IMR-90 (cell line): ENCODE measurements at regions not wholly inside any gene's neighbourhood (a gene's known extent, or its start where the extent isn't known, plus 50 kb on each side); places are given as distances from the start of the nearest gene placed in this dataset.

Experiments used
- ATAC-seq: fragments of 200-7000 bp; cut with Tn5 transposase; 2 replicates; pipeline ENCODE4 v1.9.1; 2020; ENCODE audit warnings: low read depth, mild to moderate bottlenecking, moderate library complexity
- BruUV-seq: library from RNA; stranded (reverse); fragments of 400-500 nt; replicated peaks from 2 replicates; lab custom pipeline; 2021; lab: Mats Ljungman, UMichigan
- CTCF ChIA-PET: fragments of 300-600 bp; formaldehyde crosslinking; extraction: SDS; loops from one replicate; lab custom pipeline; 2021; ENCODE audit warnings: antibody characterized with exemption; lab: Yijun Ruan, JAX
- POLR2A ChIA-PET: fragments of 300-600 bp; sonication (Branson Sonifier 250); formaldehyde crosslinking; loops from one replicate; lab custom pipeline; 2022; ENCODE audit warnings: antibody characterized with exemption; ENCODE audit not compliant: unreplicated experiment; lab: Charles Lee
- DNase-seq: peaks from one replicate; pipeline ENCODE4 v3.0.0; 2013
- H2AFZ ChIP-seq: replicated peaks from 2 replicates; pipeline ENCODE3; 2013; ENCODE audit warnings: low read length, mild to moderate bottlenecking; ENCODE audit not compliant: poor library complexity
- H2AK5ac ChIP-seq: 2 replicates; pipeline ENCODE4 v1.6.1; 2013; ENCODE audit warnings: low read depth, low read length, inconsistent platforms
- H2AK9ac ChIP-seq: replicated peaks from 2 replicates; pipeline ENCODE3; 2013; ENCODE audit warnings: mild to moderate bottlenecking, low read depth, low read length, moderate library complexity; ENCODE audit not compliant: poor library complexity
- H2BK120ac ChIP-seq: 2 replicates; pipeline ENCODE4 v1.6.1; 2013; ENCODE audit warnings: low read depth, low read length, inconsistent platforms
- H2BK15ac ChIP-seq: 3 replicates; pipeline ENCODE4 v1.6.1; 2013; ENCODE audit warnings: low read depth, low read length, inconsistent platforms
- H2BK20ac ChIP-seq: 2 replicates; pipeline ENCODE4 v1.6.1; 2013; ENCODE audit warnings: low read depth, mild to moderate bottlenecking, inconsistent platforms, low read length, moderate library complexity
- H2BK5ac ChIP-seq: 2 replicates; pipeline ENCODE4 v1.6.1; 2013; ENCODE audit warnings: mild to moderate bottlenecking, low read depth, low read length, inconsistent platforms; ENCODE audit not compliant: poor library complexity, severe bottlenecking
- H3K14ac ChIP-seq: replicated peaks from 2 replicates; pipeline ENCODE4 v1.6.1; 2013; ENCODE audit warnings: low read depth, low read length, inconsistent platforms
- H3K18ac ChIP-seq: 2 replicates; pipeline ENCODE4 v1.6.1; 2013; ENCODE audit warnings: low read depth, low read length, control low read depth
- H3K23ac ChIP-seq: 2 replicates; pipeline ENCODE4 v1.6.1; 2013; ENCODE audit warnings: low read depth, low read length, inconsistent platforms
- H3K27ac ChIP-seq: 2 replicates; pipeline ENCODE4 v1.5.1; 2013; ENCODE audit warnings: mild to moderate bottlenecking, control low read depth, low read length; ENCODE audit not compliant: insufficient read depth
- H3K27me3 ChIP-seq: 2 replicates; pipeline ENCODE4 v1.6.1; 2013; ENCODE audit warnings: low read length; ENCODE audit not compliant: control insufficient read depth, insufficient read depth
- H3K36me3 ChIP-seq: 2 replicates; pipeline ENCODE4 v1.6.1; 2013; ENCODE audit warnings: low read length, mixed read lengths; ENCODE audit not compliant: control insufficient read depth, insufficient read depth
- H3K4ac ChIP-seq: 2 replicates; pipeline ENCODE4 v1.6.1; 2013; ENCODE audit warnings: low read depth, low read length, inconsistent platforms
- H3K4me1 ChIP-seq: 2 replicates; pipeline ENCODE4 v1.6.1; 2013; ENCODE audit warnings: low read length, mixed read lengths; ENCODE audit not compliant: control insufficient read depth, insufficient read depth
- H3K4me2 ChIP-seq: 2 replicates; pipeline ENCODE4 v1.6.1; 2013; ENCODE audit warnings: low read depth, mild to moderate bottlenecking, control low read depth, low read length, moderate library complexity
- H3K4me3 ChIP-seq: 2 replicates; pipeline ENCODE4 v1.5.1; 2013; ENCODE audit warnings: low read depth, mild to moderate bottlenecking, control low read depth, low read length, moderate library complexity; ENCODE audit not compliant: insufficient read depth
- H3K56ac ChIP-seq: 2 replicates; pipeline ENCODE4 v1.6.1; 2013; ENCODE audit warnings: low read length, inconsistent platforms; ENCODE audit not compliant: insufficient read depth; ENCODE audit errors: extremely low read depth
- H3K79me1 ChIP-seq, 2 experiments: 2 replicates each; pipeline ENCODE4 v1.6.1; 2013; ENCODE audit warnings: low read length in 2 of 2, inconsistent platforms in 1 of 2, low read depth in 1 of 2
- H3K9ac ChIP-seq: 2 replicates; pipeline ENCODE4 v1.6.1; 2013; ENCODE audit warnings: low read depth, low read length, control low read depth
- H3K9me1 ChIP-seq: 2 replicates; pipeline ENCODE4 v1.6.1; 2013; ENCODE audit warnings: low read length, inconsistent platforms; ENCODE audit not compliant: insufficient read depth
- H3K9me3 ChIP-seq: 2 replicates; pipeline ENCODE4 v1.6.1; 2013; ENCODE audit warnings: low read length; ENCODE audit not compliant: control insufficient read depth, insufficient read depth
- H4K20me1 ChIP-seq: 2 replicates; pipeline ENCODE4 v1.6.1; 2013; ENCODE audit warnings: low read length, inconsistent platforms; ENCODE audit not compliant: insufficient read depth
- H4K5ac ChIP-seq: 2 replicates; pipeline ENCODE4 v1.6.1; 2013; ENCODE audit warnings: mild to moderate bottlenecking, low read depth, low read length, control low read depth
- H4K8ac ChIP-seq, 2 experiments: 2 replicates each; pipeline ENCODE4 v1.6.1; 2013; ENCODE audit warnings: low read depth in 2 of 2, low read length in 2 of 2, control low read depth in 1 of 2, inconsistent platforms in 1 of 2
- H4K91ac ChIP-seq: 2 replicates; pipeline ENCODE4 v1.6.1; 2013; ENCODE audit warnings: low read depth, low read length, inconsistent platforms; ENCODE audit not compliant: insufficient read depth
- BHLHE40 ChIP-seq: fragments of 150-350 bp; IDR thresholded peaks from 2 replicates; pipeline ENCODE4 v1.6.1; 2016; ENCODE audit warnings: mild to moderate bottlenecking, low read depth, low read length
- CEBPB ChIP-seq: IDR thresholded peaks from 2 replicates; pipeline ENCODE4 v1.6.1; 2012; ENCODE audit warnings: low read depth, low read length, improper control_type of control experiment
- CHD1 ChIP-seq: IDR thresholded peaks from 2 replicates; pipeline ENCODE4 v1.6.1; 2012; ENCODE audit warnings: low read depth, low read length, improper control_type of control experiment
- FOS ChIP-seq: fragments of 150-350 bp; IDR thresholded peaks from 2 replicates; pipeline ENCODE4 v1.6.1; 2016; ENCODE audit warnings: low read depth, low read length
- MAFK ChIP-seq: IDR thresholded peaks from 2 replicates; pipeline ENCODE4 v1.6.1; 2012; ENCODE audit warnings: low read depth, low read length, improper control_type of control experiment
- MAZ ChIP-seq: IDR thresholded peaks from 2 replicates; pipeline ENCODE4 v1.6.1; 2012; ENCODE audit warnings: low read depth, mild to moderate bottlenecking, low read length, improper control_type of control experiment, moderate library complexity, borderline replicate concordance
- MXI1 ChIP-seq: IDR thresholded peaks from 2 replicates; pipeline ENCODE4 v1.6.1; 2012; ENCODE audit warnings: low read depth, mild to moderate bottlenecking, low read length, moderate library complexity, borderline replicate concordance
- NFE2L2 ChIP-seq: fragments of 150-350 bp; IDR thresholded peaks from 2 replicates; pipeline ENCODE4 v1.6.1; 2016; ENCODE audit warnings: low read depth, mild to moderate bottlenecking, low read length
- POLR2A ChIP-seq: IDR thresholded peaks from 2 replicates; pipeline ENCODE4 v1.6.1; 2012; ENCODE audit warnings: mild to moderate bottlenecking, low read depth, low read length
- RAD21 ChIP-seq: IDR thresholded peaks from 2 replicates; pipeline ENCODE4 v1.6.1; 2012; ENCODE audit warnings: low read length, improper control_type of control experiment
- RCOR1 ChIP-seq: IDR thresholded peaks from 2 replicates; pipeline ENCODE4 v1.6.1; 2012; ENCODE audit warnings: mild to moderate bottlenecking, low read length, improper control_type of control experiment; ENCODE audit not compliant: insufficient replicate concordance
- RFX5 ChIP-seq: IDR thresholded peaks from 2 replicates; pipeline ENCODE4 v1.8.0; 2012; ENCODE audit warnings: low read depth, mild to moderate bottlenecking, low read length, moderate library complexity
- SMC3 ChIP-seq: fragments of 150-350 bp; IDR thresholded peaks from 2 replicates; pipeline ENCODE4 v1.6.1; 2016; ENCODE audit warnings: low read depth, mild to moderate bottlenecking, antibody characterized with exemption, low read length, moderate library complexity
- WGBS, 2 experiments: methylation state at CpG; one replicate each; pipeline versions ENCODE4 v1.1.5 to v1.1.7; 2013; ENCODE audit warnings: missing lambda C conversion rate in 2 of 2; ENCODE audit not compliant: insufficient read length in 1 of 2; ENCODE audit errors: extremely low coverage in 2 of 2; 5-methylcytosine and 5-hydroxymethylcytosine counted together
- dilution Hi-C: fragments of 300-500 bp; cut with HindIII; formaldehyde crosslinking; loops from one replicate; pipeline ENCODE4 v1.14.3; 2018; ENCODE audit warnings: low sequenced_read_pairs; ENCODE audit not compliant: unreplicated experiment
- in situ Hi-C: fragments of 300-500 bp; cut with MboI; formaldehyde crosslinking; loops from 3 replicates; pipeline ENCODE4 v1.14.3; 2019; ENCODE audit warnings: low sequenced_read_pairs, inconsistent platforms, mixed read lengths
- intact Hi-C: fragments of 100-400 bp; cut with micrococcal nuclease; formaldehyde crosslinking; loops from 2 replicates; pipeline ENCODE4 v1.10.0; 2022
- TF ChIP-seq, protein P1 (sequence below): fragments of 150-350 bp; IDR thresholded peaks from 2 replicates; pipeline ENCODE4 v1.6.1; 2016; ENCODE audit warnings: low read depth, mild to moderate bottlenecking, low read length, moderate library complexity, borderline replicate concordance
- TF ChIP-seq, protein P2 (sequence below): fragments of 150-350 bp; IDR thresholded peaks from 2 replicates; pipeline ENCODE4 v1.6.1; 2017; ENCODE audit warnings: mild to moderate bottlenecking, antibody characterized with exemption, low read length, low read depth
- TF ChIP-seq, protein P3 (sequence below): conservative IDR thresholded peaks from 2 replicates; pipeline ENCODE4 v1.5.1; 2012; ENCODE audit warnings: mild to moderate bottlenecking, low read depth, low read length, improper control_type of control experiment

DNA sequence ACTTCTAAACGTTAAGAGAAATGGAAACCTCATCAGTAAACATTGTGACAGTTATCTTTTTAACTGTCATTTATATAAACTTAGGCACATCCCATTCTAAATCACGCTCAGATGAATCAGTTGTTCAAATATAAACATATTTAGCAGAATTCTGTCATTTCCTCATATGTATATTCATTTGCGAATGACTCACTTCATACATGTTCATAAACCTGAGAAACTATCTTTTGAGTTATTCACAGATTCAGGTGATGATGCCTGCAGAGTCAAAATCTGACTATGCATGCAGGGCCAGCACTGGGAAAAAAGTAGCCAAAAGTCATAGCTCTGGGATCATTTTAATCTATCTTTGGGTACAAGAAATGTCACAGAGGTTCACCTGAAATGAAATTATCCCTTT, 153.8 kb upstream of the PKN2 start:
- in situ Hi-C loops = no loop called here
- no peaks in the 10 kb centered on the region; the same call in 1 of the 2 replicates for H3K27me3 ChIP-seq
- no peak overlapping the region for H4K5ac ChIP-seq
- H2AK9ac ChIP-seq = no peak overlapping the region
- no peaks in the 10 kb centered on the region for H4K20me1 ChIP-seq
- CTCF ChIA-PET = no interaction called here
- H3K4me1 ChIP-seq = no peaks in the 10 kb centered on the region; the same call in 1 of the 2 replicates
- H3K18ac ChIP-seq = no peak overlapping the region
- no peak overlapping the region for H2AFZ ChIP-seq
- H2BK5ac ChIP-seq = no peak overlapping the region
- no peak overlapping the region for H3K4me3 ChIP-seq
- no CpG with 5 or more reads among the region's 3 CpGs for WGBS, 2 experiments
- no peak overlapping the region for H3K4ac ChIP-seq
- H3K9ac ChIP-seq = no peak overlapping the region
- intact Hi-C loops = no loop called here
- no peaks in the 10 kb centered on the region for H3K9me1 ChIP-seq
- H2BK20ac ChIP-seq = no peak overlapping the region
- BruUV-seq = no TSS peak
- POLR2A ChIA-PET = no interaction called here
- no peak overlapping the region for H4K91ac ChIP-seq
- H3K23ac ChIP-seq = no peak overlapping the region
- no peak overlapping the region for H2AK5ac ChIP-seq
- no peak overlapping the region for H3K14ac ChIP-seq
- H3K27ac ChIP-seq = no peak overlapping the region
- DNase-seq = peak; percentile 5
- no peak for ATAC-seq
- H3K4me2 ChIP-seq = no peak overlapping the region
- no peak overlapping the region for H4K8ac ChIP-seq
- TF ChIP-seq RFX5 (no peak), FOS (no peak), SMC3 (no peak), RCOR1 (no peak), BHLHE40 (no peak), MAZ (no peak), POLR2A (no peak), CHD1 (no peak), NFE2L2 (no peak), CEBPB (no peak), MAFK (no peak), RAD21 (no peak), MXI1 (no peak)
- TF ChIP-seq, protein P1, sequence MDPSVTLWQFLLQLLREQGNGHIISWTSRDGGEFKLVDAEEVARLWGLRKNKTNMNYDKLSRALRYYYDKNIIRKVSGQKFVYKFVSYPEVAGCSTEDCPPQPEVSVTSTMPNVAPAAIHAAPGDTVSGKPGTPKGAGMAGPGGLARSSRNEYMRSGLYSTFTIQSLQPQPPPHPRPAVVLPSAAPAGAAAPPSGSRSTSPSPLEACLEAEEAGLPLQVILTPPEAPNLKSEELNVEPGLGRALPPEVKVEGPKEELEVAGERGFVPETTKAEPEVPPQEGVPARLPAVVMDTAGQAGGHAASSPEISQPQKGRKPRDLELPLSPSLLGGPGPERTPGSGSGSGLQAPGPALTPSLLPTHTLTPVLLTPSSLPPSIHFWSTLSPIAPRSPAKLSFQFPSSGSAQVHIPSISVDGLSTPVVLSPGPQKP = no peak
- TF ChIP-seq, protein P2, sequence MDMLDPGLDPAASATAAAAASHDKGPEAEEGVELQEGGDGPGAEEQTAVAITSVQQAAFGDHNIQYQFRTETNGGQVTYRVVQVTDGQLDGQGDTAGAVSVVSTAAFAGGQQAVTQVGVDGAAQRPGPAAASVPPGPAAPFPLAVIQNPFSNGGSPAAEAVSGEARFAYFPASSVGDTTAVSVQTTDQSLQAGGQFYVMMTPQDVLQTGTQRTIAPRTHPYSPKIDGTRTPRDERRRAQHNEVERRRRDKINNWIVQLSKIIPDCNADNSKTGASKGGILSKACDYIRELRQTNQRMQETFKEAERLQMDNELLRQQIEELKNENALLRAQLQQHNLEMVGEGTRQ = no peak
- TF ChIP-seq, protein P3, sequence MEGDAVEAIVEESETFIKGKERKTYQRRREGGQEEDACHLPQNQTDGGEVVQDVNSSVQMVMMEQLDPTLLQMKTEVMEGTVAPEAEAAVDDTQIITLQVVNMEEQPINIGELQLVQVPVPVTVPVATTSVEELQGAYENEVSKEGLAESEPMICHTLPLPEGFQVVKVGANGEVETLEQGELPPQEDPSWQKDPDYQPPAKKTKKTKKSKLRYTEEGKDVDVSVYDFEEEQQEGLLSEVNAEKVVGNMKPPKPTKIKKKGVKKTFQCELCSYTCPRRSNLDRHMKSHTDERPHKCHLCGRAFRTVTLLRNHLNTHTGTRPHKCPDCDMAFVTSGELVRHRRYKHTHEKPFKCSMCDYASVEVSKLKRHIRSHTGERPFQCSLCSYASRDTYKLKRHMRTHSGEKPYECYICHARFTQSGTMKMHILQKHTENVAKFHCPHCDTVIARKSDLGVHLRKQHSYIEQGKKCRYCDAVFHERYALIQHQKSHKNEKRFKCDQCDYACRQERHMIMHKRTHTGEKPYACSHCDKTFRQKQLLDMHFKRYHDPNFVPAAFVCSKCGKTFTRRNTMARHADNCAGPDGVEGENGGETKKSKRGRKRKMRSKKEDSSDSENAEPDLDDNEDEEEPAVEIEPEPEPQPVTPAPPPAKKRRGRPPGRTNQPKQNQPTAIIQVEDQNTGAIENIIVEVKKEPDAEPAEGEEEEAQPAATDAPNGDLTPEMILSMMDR = no peak
- dilution Hi-C loops = no loop called here
- no peaks in the 10 kb centered on the region for H3K79me1 ChIP-seq
- H3K56ac ChIP-seq = no peak overlapping the region
- no peaks in the 10 kb centered on the region for H3K36me3 ChIP-seq
- no peak overlapping the region for H2BK15ac ChIP-seq
- H3K9me3 ChIP-seq = no peaks in the 10 kb centered on the region
- H2BK120ac ChIP-seq = no peak overlapping the region
